Parathyroid adenoma (tissue), 2 donors: ENCODE measurements at regions not wholly inside any gene's neighbourhood (a gene's known extent, or its start where the extent isn't known, plus 50 kb on each side); places are given as distances from the start of the nearest gene placed in this dataset.

Experiments used
- H2AFZ ChIP-seq: fragments of 300-600 bp; sonication (generic); one replicate; pipeline ENCODE4 v1.7.0; 2017; ENCODE audit warnings: antibody characterized with exemption, mild to moderate bottlenecking
- H3K27ac ChIP-seq: fragments of 300-600 bp; sonication (generic); one replicate; pipeline ENCODE4 v1.7.0; 2017
- H3K27me3 ChIP-seq: fragments of 300-600 bp; sonication (generic); one replicate; pipeline ENCODE4 v1.7.0; 2017; ENCODE audit warnings: low read length; ENCODE audit not compliant: control insufficient read depth, insufficient read depth
- H3K36me3 ChIP-seq: fragments of 300-600 bp; sonication (generic); one replicate; pipeline ENCODE4 v1.7.0; 2017; ENCODE audit warnings: low read length; ENCODE audit not compliant: control insufficient read depth, insufficient read depth
- H3K4me1 ChIP-seq: fragments of 300-600 bp; sonication (generic); one replicate; pipeline ENCODE4 v1.7.0; 2017; ENCODE audit warnings: control low read depth
- H3K4me2 ChIP-seq: fragments of 300-600 bp; sonication (generic); one replicate; pipeline ENCODE4 v1.7.0; 2017; ENCODE audit warnings: low read length
- H3K4me3 ChIP-seq: fragments of 300-600 bp; sonication (generic); one replicate; pipeline ENCODE4 v1.7.0; 2017; ENCODE audit warnings: low read depth, low read length
- H3K79me2 ChIP-seq: fragments of 300-600 bp; sonication (generic); one replicate; pipeline ENCODE4 v1.7.0; 2017; ENCODE audit warnings: control low read depth
- H3K9ac ChIP-seq: fragments of 300-600 bp; sonication (generic); one replicate; pipeline ENCODE4 v1.7.0; 2017; ENCODE audit warnings: mild to moderate bottlenecking
- H3K9me3 ChIP-seq: fragments of 300-600 bp; sonication (generic); one replicate; pipeline ENCODE4 v1.7.0; 2017; ENCODE audit warnings: low read length; ENCODE audit not compliant: control insufficient read depth
- TF ChIP-seq, protein P1 (sequence below): fragments of 300-600 bp; sonication (generic); IDR thresholded peaks from one replicate; pipeline ENCODE4 v1.7.0; 2017; ENCODE audit warnings: antibody characterized with exemption, mild to moderate bottlenecking
- donor health status: primary hyperparathyroidism.

DNA sequence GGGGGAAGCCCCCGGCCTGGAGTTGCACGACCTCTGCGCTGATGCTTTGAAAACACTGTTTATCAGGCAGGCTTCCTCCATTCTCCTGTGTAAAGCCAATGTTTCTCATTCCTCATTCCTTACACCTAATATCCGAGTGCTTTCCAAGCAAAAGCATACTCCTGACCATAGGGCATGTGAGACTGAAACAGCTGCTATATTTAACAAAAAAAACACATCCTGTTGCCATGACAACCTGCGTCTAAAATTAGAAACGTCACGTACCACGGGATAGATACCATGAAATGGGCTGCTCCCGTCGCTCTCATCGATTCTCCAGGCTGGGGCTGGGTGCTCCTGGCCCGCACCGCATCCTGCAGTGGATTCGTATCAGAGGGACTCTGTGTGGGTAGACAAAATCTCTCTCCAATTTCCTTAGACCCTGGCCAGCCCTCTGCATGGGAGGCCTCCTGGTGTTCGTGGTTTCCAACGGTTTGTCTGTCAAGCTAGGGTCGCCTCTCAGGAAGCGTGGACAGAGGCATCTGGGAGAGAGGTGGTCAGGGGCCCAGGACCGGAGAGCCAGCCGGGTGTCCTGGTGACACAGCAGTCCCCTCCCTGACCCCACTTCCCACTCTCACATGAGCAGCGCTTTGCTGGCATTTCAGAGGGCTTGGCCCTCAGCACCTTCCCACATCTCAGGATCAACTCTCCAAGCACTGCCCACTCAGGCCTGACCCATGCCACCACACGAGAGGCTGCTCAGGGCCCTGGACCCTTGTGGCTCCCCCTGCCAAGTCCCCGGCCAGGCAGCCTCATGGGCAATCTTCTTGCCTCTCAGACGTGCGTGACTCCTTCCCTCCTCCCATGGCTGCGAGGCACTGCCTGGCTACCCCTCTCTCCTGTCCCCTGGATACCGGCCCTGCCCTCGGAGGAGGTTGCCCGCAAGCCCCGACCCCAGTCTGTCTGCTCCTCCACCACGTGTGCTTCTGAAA is 268.1 kb downstream of the NDUFA10 start:
- H3K9ac ChIP-seq = no peak overlapping the region
- no peak overlapping the region for H3K4me2 ChIP-seq
- no peak overlapping the region for H3K27ac ChIP-seq

DNA sequence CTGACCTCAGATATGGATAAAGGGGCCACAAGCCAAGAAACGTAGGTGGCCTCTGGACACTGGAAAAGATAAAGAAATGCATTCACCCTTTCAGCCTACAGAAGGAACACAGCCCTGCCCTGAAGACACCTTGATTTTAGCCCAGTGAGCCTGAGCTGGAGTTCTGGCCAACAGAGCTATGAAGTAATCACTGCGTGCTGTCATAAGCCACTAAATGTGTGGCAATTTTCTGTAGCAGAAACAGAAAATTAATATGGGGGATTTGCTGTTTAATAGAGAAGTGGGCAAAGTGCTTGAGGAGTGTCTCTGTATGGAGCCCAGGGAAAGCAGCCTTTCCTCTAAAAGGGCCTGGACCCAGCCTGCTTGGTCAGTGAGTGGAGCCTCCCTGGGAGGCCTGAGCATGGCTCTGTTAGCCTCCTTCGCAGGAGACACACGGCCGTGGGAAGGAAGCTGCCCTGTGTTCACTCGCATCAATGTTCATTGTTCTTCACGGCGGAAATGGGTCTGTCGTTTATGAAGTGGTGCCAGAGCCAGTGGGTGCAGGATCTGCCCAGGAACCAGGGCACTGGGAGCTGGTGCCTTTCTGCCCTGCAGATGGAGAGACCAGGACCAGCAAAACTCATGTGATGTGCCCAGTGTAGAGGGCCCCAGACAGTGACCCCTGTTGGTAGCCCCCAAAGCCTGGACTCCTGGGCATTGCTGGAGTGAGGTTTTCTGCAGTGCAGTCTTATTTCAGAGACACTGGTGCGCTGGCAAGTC is 268.9 kb downstream of the NDUFA10 start:
- Histone ChIP-seq H3K27ac (no peak overlapping the region), H2AFZ (no peak overlapping the region), H3K4me1 (no peaks in the 10 kb centered on the region), H3K27me3 (peaks cover 4% of the 10 kb centered on the region), H3K79me2 (no peaks in the 10 kb centered on the region), H3K36me3 (no peaks in the 10 kb centered on the region), H3K9ac (no peak overlapping the region), H3K4me3 (no peak overlapping the region), H3K4me2 (no peak overlapping the region), H3K9me3 (no peaks in the 10 kb centered on the region)
- TF ChIP-seq, protein P1, sequence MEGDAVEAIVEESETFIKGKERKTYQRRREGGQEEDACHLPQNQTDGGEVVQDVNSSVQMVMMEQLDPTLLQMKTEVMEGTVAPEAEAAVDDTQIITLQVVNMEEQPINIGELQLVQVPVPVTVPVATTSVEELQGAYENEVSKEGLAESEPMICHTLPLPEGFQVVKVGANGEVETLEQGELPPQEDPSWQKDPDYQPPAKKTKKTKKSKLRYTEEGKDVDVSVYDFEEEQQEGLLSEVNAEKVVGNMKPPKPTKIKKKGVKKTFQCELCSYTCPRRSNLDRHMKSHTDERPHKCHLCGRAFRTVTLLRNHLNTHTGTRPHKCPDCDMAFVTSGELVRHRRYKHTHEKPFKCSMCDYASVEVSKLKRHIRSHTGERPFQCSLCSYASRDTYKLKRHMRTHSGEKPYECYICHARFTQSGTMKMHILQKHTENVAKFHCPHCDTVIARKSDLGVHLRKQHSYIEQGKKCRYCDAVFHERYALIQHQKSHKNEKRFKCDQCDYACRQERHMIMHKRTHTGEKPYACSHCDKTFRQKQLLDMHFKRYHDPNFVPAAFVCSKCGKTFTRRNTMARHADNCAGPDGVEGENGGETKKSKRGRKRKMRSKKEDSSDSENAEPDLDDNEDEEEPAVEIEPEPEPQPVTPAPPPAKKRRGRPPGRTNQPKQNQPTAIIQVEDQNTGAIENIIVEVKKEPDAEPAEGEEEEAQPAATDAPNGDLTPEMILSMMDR = no peak

More for the DNA sequence above, 268.1 kb downstream of the NDUFA10 start:
- no peaks in the 10 kb centered on the region for H3K27me3 ChIP-seq
- H3K4me1 ChIP-seq = no peaks in the 10 kb centered on the region
- no peak overlapping the region for H3K4me3 ChIP-seq
- TF ChIP-seq, protein P1 = no peak
- H3K79me2 ChIP-seq = no peaks in the 10 kb centered on the region
- no peaks in the 10 kb centered on the region for H3K36me3 ChIP-seq
- no peak overlapping the region for H2AFZ ChIP-seq
- H3K9me3 ChIP-seq = no peaks in the 10 kb centered on the region

DNA sequence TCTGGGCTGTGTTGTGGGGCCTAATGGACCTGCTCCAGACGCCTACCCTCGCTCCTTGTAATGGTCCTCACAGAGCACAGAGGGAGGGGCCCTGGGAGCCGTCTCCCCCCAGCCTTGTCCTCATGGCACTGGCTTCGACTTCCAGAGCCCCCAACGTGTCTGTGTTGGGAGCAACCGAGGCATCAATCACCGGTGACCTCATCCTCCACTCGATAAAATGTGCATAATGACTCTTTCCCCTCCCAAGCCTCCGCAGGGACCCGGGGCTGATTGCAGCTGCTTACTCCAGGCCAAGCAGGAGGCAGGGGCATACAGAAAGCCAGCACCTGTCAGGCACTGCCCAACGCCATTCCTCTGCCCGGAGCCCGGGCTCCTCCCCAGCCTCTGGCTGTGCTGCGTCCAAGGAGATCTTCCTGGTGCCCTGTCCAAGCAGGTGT is 271.7 kb downstream of the NDUFA10 start:
- no peak overlapping the region for H3K27ac ChIP-seq
- TF ChIP-seq, protein P1 = no peak
- H2AFZ ChIP-seq = no peak overlapping the region
- H3K36me3 ChIP-seq = no peaks in the 10 kb centered on the region
- no peaks in the 10 kb centered on the region for H3K79me2 ChIP-seq
- peaks cover 4% of the 10 kb centered on the region for H3K27me3 ChIP-seq
- H3K4me1 ChIP-seq = no peaks in the 10 kb centered on the region
- H3K9me3 ChIP-seq = no peaks in the 10 kb centered on the region
- no peak overlapping the region for H3K4me3 ChIP-seq
- no peak overlapping the region for H3K9ac ChIP-seq
- no peak overlapping the region for H3K4me2 ChIP-seq

DNA sequence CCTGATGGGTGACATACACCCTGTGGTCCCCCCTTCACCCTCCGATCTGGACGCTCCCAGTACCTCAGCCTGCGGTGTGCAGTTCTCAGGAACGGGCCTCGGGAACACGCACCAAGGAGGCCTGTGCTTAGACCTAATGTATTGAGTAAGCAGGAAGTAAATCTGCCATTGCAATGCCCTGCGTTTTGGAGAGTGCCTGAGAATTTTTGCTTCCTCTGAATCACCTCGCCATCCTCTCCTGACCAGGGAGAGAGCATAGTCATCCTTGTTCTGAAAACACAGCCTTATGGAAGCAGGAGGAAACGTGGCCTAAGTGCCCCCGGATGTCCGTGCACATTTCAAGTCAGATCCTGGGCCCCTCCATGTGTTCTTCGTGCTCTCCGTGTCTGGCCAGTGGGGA is 272.2 kb downstream of the NDUFA10 start:
- TF ChIP-seq, protein P1 = no peak
- Histone ChIP-seq H3K27ac (no peak overlapping the region), H3K79me2 (no peaks in the 10 kb centered on the region), H3K9me3 (no peaks in the 10 kb centered on the region), H3K4me3 (no peak overlapping the region), H3K9ac (no peak overlapping the region), H2AFZ (no peak overlapping the region), H3K36me3 (no peaks in the 10 kb centered on the region), H3K27me3 (peaks cover 4% of the 10 kb centered on the region), H3K4me1 (no peaks in the 10 kb centered on the region), H3K4me2 (no peak overlapping the region)
